GM12878 (cell line): ENCODE measurements at regions not wholly inside any gene's neighbourhood (a gene's known extent, or its start where the extent isn't known, plus 50 kb on each side); places are given as distances from the start of the nearest gene placed in this dataset.

Source experiments
- ATAC-seq: fragments of 200-7000 bp; cut with Tn5 transposase; 3 replicates; pipeline ENCODE4 v1.9.1; 2020; ENCODE audit warnings: mild to moderate bottlenecking, moderate library complexity
- BruUV-seq: library from RNA; stranded (reverse); fragments of 400-500 nt; replicated peaks from 2 replicates; lab custom pipeline; 2021; lab: Mats Ljungman, UMichigan
- CTCF ChIA-PET: fragments of 300-600 bp; sonication (Branson Sonifier 250); formaldehyde crosslinking; extraction: SDS; loops from one replicate; lab custom pipeline; 2021; ENCODE audit warnings: inconsistent platforms; lab: Yijun Ruan, JAX
- POLR2A ChIA-PET: fragments of 350-600 bp; formaldehyde crosslinking; extraction: SDS; loops from one replicate; lab custom pipeline; 2021; ENCODE audit warnings: inconsistent platforms; lab: Charles Lee
- RAD21 ChIA-PET: fragments of 300-600 bp; sonication (Branson Sonifier 250); formaldehyde crosslinking; loops from one replicate; lab custom pipeline; 2023; ENCODE audit warnings: antibody characterized with exemption; ENCODE audit not compliant: unreplicated experiment; lab: Charles Lee
- SMC1A ChIA-PET: fragments of 300-600 bp; sonication (Branson Sonifier 250); formaldehyde crosslinking; loops from one replicate; lab custom pipeline; 2023; ENCODE audit not compliant: unreplicated experiment, uncharacterized antibody; lab: Charles Lee
- DNase-seq: peaks from one replicate; pipeline ENCODE4 v3.0.0-alpha.2; 2011; ENCODE audit warnings: low read depth, low spot score
- FAIRE-seq: peaks from 3 replicates; lab custom pipeline; 2011; peaks lifted over from hg19 to GRCh38; lab: Jason Lieb, UNC
- H2AFZ ChIP-seq: 2 replicates; pipeline ENCODE4 v1.6.0; 2011; ENCODE audit warnings: low read depth, low read length, control low read depth; ENCODE audit not compliant: control insufficient read depth
- H3K27ac ChIP-seq: 2 replicates; pipeline ENCODE4 v1.5.1; 2011; ENCODE audit warnings: control low read depth; ENCODE audit not compliant: control insufficient read depth, insufficient read depth
- H3K27me3 ChIP-seq, 2 experiments: replicated peaks in 1 of 2; 2 replicates each; pipeline versions ENCODE4 v1.6.0 to v1.6.1; 2011; ENCODE audit warnings: low read length in 1 of 2; ENCODE audit not compliant: control insufficient read depth in 2 of 2, insufficient read depth in 2 of 2
- H3K36me3 ChIP-seq, 2 experiments: 2 replicates each; pipeline ENCODE4 v1.5.1; 2011; ENCODE audit warnings: low read length in 1 of 2; ENCODE audit not compliant: control insufficient read depth in 2 of 2, insufficient read depth in 2 of 2
- H3K4me1 ChIP-seq: 2 replicates; pipeline ENCODE4 v1.6.1; 2011; ENCODE audit warnings: mild to moderate bottlenecking, low read length, moderate library complexity, mixed read lengths; ENCODE audit not compliant: control insufficient read depth, insufficient read depth
- H3K4me2 ChIP-seq: 2 replicates; pipeline ENCODE4 v1.6.0; 2011; ENCODE audit warnings: control low read depth; ENCODE audit not compliant: control insufficient read depth, insufficient read depth
- H3K4me3 ChIP-seq: fragments of 200-600 bp; sonication (generic); 2 replicates; pipeline ENCODE4 v1.5.1; 2016
- H3K79me2 ChIP-seq: 2 replicates; pipeline ENCODE4 v1.6.0; 2011; ENCODE audit warnings: low read length; ENCODE audit not compliant: control insufficient read depth, insufficient read depth
- H3K9ac ChIP-seq: 2 replicates; pipeline ENCODE4 v1.8.0; 2011; ENCODE audit warnings: low read length, control low read depth, mixed read lengths; ENCODE audit not compliant: control insufficient read depth, insufficient read depth
- H3K9me3 ChIP-seq: replicated peaks from 3 replicates; pipeline ENCODE4 v1.5.1; 2011; ENCODE audit warnings: mild to moderate bottlenecking, low read length; ENCODE audit not compliant: control insufficient read depth, insufficient read depth
- H4K20me1 ChIP-seq: 2 replicates; pipeline ENCODE4 v1.6.0; 2011; ENCODE audit not compliant: control insufficient read depth, insufficient read depth
- BCL11A ChIP-seq: IDR thresholded peaks from 2 replicates; pipeline ENCODE4 v1.6.1; 2011; ENCODE audit warnings: low read depth, low read length
- ETV6 ChIP-seq, 2 experiments: fragments of 450-650 bp in 1 of 2; IDR thresholded peaks in 1 of 2; conservative IDR thresholded peaks in 1 of 2; 2 replicates each; pipeline ENCODE4 v1.6.1; 2014; ENCODE audit warnings: antibody characterized with exemption in 1 of 2, borderline replicate concordance in 1 of 2, low read depth in 1 of 2, mild to moderate bottlenecking in 1 of 2, moderate library complexity in 1 of 2
- FOS ChIP-seq: IDR thresholded peaks from 3 replicates; pipeline ENCODE4 v1.6.1; 2011; ENCODE audit warnings: borderline replicate concordance; ENCODE audit not compliant: insufficient read length; ENCODE audit errors: extremely low read depth
- FOXM1 ChIP-seq: IDR thresholded peaks from 2 replicates; pipeline ENCODE4 v1.6.1; 2012; ENCODE audit warnings: low read depth, mild to moderate bottlenecking, inconsistent platforms, low read length, moderate library complexity
- GABPA ChIP-seq: IDR thresholded peaks from 2 replicates; pipeline ENCODE4 v1.6.1; 2014; ENCODE audit warnings: antibody characterized with exemption, low read depth, mild to moderate bottlenecking, inconsistent platforms
- IKZF1 ChIP-seq: fragments of 450-650 bp; conservative IDR thresholded peaks from 2 replicates; pipeline ENCODE4 v1.6.1; 2017; ENCODE audit warnings: antibody characterized with exemption, mild to moderate bottlenecking
- IRF4 ChIP-seq: IDR thresholded peaks from 2 replicates; pipeline ENCODE4 v1.6.1; 2011; ENCODE audit warnings: low read depth, low read length
- MTA2 ChIP-seq: fragments of 450-650 bp; IDR thresholded peaks from 2 replicates; pipeline ENCODE4 v1.6.1; 2016; ENCODE audit warnings: low read depth, mild to moderate bottlenecking, moderate library complexity
- MTA3 ChIP-seq: IDR thresholded peaks from 2 replicates; pipeline ENCODE4 v1.6.1; 2012; ENCODE audit warnings: low read length, inconsistent platforms, borderline replicate concordance
- MXI1 ChIP-seq: fragments of 150-350 bp; IDR thresholded peaks from 2 replicates; pipeline ENCODE4 v1.6.1; 2011; ENCODE audit warnings: low read depth, mild to moderate bottlenecking, inconsistent platforms, low read length, improper control_type of control experiment
- NFYB ChIP-seq: IDR thresholded peaks from 2 replicates; pipeline ENCODE4 v1.6.1; 2011; ENCODE audit warnings: low read depth, mild to moderate bottlenecking, low read length, improper control_type of control experiment, moderate library complexity; ENCODE audit not compliant: insufficient read depth
- ZZZ3 ChIP-seq: IDR thresholded peaks from 2 replicates; pipeline ENCODE4 v1.6.1; 2011; ENCODE audit warnings: low read depth; ENCODE audit not compliant: control insufficient read depth, insufficient read length
- in situ Hi-C: fragments of 300-500 bp; cut with MboI; formaldehyde crosslinking; loops from 9 replicates; pipeline ENCODE4 v1.14.3; 2018; ENCODE audit warnings: mixed read lengths
- intact Hi-C: fragments of 100-400 bp; cut with micrococcal nuclease; formaldehyde crosslinking; loops from one replicate; pipeline ENCODE4 v1.14.2; 2022; ENCODE audit not compliant: unreplicated experiment
- TF ChIP-seq, protein P1 (sequence below): fragments of 450-650 bp; IDR thresholded peaks from 2 replicates; pipeline ENCODE4 v1.6.1; 2016; ENCODE audit warnings: mild to moderate bottlenecking, moderate library complexity, borderline replicate concordance
- TF ChIP-seq, protein P2 (sequence below): IDR thresholded peaks from 2 replicates; pipeline ENCODE4 v1.6.1; 2011; ENCODE audit warnings: mild to moderate bottlenecking, low read depth, low read length, moderate library complexity; ENCODE audit not compliant: insufficient replicate concordance

DNA sequence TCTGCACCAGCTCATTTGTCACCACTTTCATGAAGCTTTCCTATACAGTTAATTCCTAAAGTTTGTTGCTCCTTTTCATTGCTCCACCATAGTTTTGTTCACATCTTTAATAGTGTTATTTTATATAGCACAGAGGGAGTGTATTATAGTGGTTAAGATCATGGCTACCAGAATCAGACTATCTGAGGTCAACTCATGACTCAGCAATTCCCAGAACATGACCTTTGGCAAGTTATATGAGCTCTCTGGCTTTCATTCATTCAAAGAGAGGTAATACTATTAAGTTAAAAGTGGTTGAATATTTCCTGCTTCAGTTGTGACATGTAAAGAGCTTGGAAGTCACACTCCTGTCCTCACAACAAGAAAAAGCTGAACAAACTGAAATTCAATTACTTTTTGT lies 1073.5 kb downstream of the NAALADL2 start:
- in situ Hi-C loops (no loop called here), intact Hi-C loops (no loop called here)
- no peak overlapping the region for H3K4me3 ChIP-seq
- no peaks in the 10 kb centered on the region for H3K36me3 ChIP-seq
- H4K20me1 ChIP-seq, result no peaks in the 10 kb centered on the region
- RAD21 ChIA-PET, result no interaction called here
- ATAC-seq, result no peak
- CTCF ChIA-PET, result interaction anchor here (1.1 kb wide), 1 partner anchor 406 kb away, joined by 3 read pairs; no protein-coding TSS in a partner anchor
- no peak overlapping the region for H2AFZ ChIP-seq
- no peaks in the 10 kb centered on the region for H3K4me1 ChIP-seq
- H3K27ac ChIP-seq, result no peak overlapping the region
- no peak for DNase-seq
- H3K27me3 ChIP-seq, result no peaks in the 10 kb centered on the region
- no TSS peak for BruUV-seq
- no peak for FAIRE-seq
- TF ChIP-seq MTA2, result no peak
- TF ChIP-seq ZZZ3, result no peak
- no peak for TF ChIP-seq BCL11A
- TF ChIP-seq FOXM1, result no peak
- TF ChIP-seq IKZF1, result no peak
- TF ChIP-seq, protein P1, sequence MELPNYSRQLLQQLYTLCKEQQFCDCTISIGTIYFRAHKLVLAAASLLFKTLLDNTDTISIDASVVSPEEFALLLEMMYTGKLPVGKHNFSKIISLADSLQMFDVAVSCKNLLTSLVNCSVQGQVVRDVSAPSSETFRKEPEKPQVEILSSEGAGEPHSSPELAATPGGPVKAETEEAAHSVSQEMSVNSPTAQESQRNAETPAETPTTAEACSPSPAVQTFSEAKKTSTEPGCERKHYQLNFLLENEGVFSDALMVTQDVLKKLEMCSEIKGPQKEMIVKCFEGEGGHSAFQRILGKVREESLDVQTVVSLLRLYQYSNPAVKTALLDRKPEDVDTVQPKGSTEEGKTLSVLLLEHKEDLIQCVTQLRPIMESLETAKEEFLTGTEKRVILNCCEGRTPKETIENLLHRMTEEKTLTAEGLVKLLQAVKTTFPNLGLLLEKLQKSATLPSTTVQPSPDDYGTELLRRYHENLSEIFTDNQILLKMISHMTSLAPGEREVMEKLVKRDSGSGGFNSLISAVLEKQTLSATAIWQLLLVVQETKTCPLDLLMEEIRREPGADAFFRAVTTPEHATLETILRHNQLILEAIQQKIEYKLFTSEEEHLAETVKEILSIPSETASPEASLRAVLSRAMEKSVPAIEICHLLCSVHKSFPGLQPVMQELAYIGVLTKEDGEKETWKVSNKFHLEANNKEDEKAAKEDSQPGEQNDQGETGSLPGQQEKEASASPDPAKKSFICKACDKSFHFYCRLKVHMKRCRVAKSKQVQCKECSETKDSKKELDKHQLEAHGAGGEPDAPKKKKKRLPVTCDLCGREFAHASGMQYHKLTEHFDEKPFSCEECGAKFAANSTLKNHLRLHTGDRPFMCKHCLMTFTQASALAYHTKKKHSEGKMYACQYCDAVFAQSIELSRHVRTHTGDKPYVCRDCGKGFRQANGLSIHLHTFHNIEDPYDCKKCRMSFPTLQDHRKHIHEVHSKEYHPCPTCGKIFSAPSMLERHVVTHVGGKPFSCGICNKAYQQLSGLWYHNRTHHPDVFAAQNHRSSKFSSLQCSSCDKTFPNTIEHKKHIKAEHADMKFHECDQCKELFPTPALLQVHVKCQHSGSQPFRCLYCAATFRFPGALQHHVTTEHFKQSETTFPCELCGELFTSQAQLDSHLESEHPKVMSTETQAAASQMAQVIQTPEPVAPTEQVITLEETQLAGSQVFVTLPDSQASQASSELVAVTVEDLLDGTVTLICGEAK, result no peak
- TF ChIP-seq, protein P2, sequence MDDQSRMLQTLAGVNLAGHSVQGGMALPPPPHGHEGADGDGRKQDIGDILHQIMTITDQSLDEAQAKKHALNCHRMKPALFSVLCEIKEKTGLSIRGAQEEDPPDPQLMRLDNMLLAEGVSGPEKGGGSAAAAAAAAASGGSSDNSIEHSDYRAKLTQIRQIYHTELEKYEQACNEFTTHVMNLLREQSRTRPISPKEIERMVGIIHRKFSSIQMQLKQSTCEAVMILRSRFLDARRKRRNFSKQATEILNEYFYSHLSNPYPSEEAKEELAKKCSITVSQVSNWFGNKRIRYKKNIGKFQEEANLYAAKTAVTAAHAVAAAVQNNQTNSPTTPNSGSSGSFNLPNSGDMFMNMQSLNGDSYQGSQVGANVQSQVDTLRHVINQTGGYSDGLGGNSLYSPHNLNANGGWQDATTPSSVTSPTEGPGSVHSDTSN, result no peak
- TF ChIP-seq FOS, result no peak
- no peak for TF ChIP-seq MTA3
- TF ChIP-seq NFYB, result no peak
- no peak for TF ChIP-seq MXI1
- no peak for TF ChIP-seq IRF4
- TF ChIP-seq ETV6 (conservative IDR thresholded peaks at IDR 0.05 in 1 of 2, IDR thresholded peaks at IDR 0.05 in 1 of 2; ENCODE audit: borderline replicate concordance in 1 of 2, low read depth in 1 of 2), result no peak
- no peak for TF ChIP-seq GABPA
- no peaks in the 10 kb centered on the region for H3K79me2 ChIP-seq
- POLR2A ChIA-PET, result no interaction called here
- no peak overlapping the region for H3K4me2 ChIP-seq
- no peaks in the 10 kb centered on the region for H3K9me3 ChIP-seq
- SMC1A ChIA-PET, result interaction anchor here (0.5 to 1.2 kb wide), 4 partner anchors 22 to 504 kb away, joined by 3 to 4 read pairs (median 3); no protein-coding TSS in a partner anchor
- no peak overlapping the region for H3K9ac ChIP-seq
